Right lobe of liver (tissue), 6 donors: ENCODE measurements at regions not wholly inside any gene's neighbourhood (a gene's known extent, or its start where the extent isn't known, plus 50 kb on each side); places are given as distances from the start of the nearest gene placed in this dataset.

Experiments
- ATAC-seq, 4 donors: fragments of 200-7000 bp; cut with Tn5 transposase; one replicate each; pipeline ENCODE4 v1.9.1; 2020; ENCODE audit warnings: mild to moderate bottlenecking in 4 of 4, moderate library complexity in 4 of 4
- DNase-seq, 3 donors: peaks; one replicate each; pipeline ENCODE4 v3.0.0-alpha.2; 2020
- H3K27ac ChIP-seq, 3 donors: fragments of 200-600 bp; one replicate each; pipeline ENCODE4 v1.8.0; 2022
- H3K27me3 ChIP-seq, 2 donors: fragments of 200-600 bp; one replicate each; pipeline ENCODE4 v1.8.0; 2022
- H3K36me3 ChIP-seq, 4 donors: fragments of 200-600 bp; sonication (generic) in 1 of 4; one replicate each; pipeline versions ENCODE4 v1.5.1 to v1.8.0; 2017 to 2022; ENCODE audit warnings: control low read depth in 1 of 4
- H3K4me1 ChIP-seq, 4 donors: fragments of 200-600 bp; sonication (generic) in 1 of 4; one replicate each; pipeline versions ENCODE4 v1.5.1 to v1.8.0; 2017 to 2022; ENCODE audit warnings: control low read depth in 1 of 4
- H3K4me3 ChIP-seq, 3 donors: fragments of 200-600 bp; one replicate each; pipeline ENCODE4 v1.8.0; 2022
- H3K9me3 ChIP-seq, 4 donors: fragments of 200-600 bp; sonication (generic) in 1 of 4; one replicate each; pipeline versions ENCODE4 v1.5.1 to v1.8.0; 2017 to 2022; ENCODE audit warnings: control low read depth in 1 of 4
- CTCF ChIP-seq, 4 donors: fragments of 200-600 bp in 3 of 4; fragments of 450-650 bp in 1 of 4; IDR thresholded peaks; one replicate each; pipeline versions ENCODE4 v1.5.1 to v1.8.0; 2016 to 2022; ENCODE audit warnings: antibody characterized with exemption in 4 of 4, mild to moderate bottlenecking in 2 of 4
- POLR2A ChIP-seq: fragments of 450-650 bp; IDR thresholded peaks from one replicate; pipeline ENCODE4 v1.6.1; 2017; ENCODE audit warnings: antibody characterized with exemption, mild to moderate bottlenecking
- WGBS: methylation state at CpG from one replicate; pipeline ENCODE4 v1.1.6; 2018; ENCODE audit warnings: low coverage, low lambda C conversion rate; ENCODE audit not compliant: insufficient coverage; ENCODE audit errors: missing lambda C conversion rate; 5-methylcytosine and 5-hydroxymethylcytosine counted together
- intact Hi-C, 2 donors: fragments of 100-400 bp; cut with DNase I; formaldehyde crosslinking; loops; one replicate each; pipeline versions ENCODE4 v1.11.2 to v1.14.1; 2022
- donor health status: DM: no; HTN: yes; CAD: no.
- donor health status: DM: no; HTN: no; CAD: no.
- donor health status: DM: no; HTN: no; CAD: no.
- donor health status: DM: no; HTN: yes; CAD: no.
- donor health status: DM: no; HTN: yes; CAD: no.

DNA sequence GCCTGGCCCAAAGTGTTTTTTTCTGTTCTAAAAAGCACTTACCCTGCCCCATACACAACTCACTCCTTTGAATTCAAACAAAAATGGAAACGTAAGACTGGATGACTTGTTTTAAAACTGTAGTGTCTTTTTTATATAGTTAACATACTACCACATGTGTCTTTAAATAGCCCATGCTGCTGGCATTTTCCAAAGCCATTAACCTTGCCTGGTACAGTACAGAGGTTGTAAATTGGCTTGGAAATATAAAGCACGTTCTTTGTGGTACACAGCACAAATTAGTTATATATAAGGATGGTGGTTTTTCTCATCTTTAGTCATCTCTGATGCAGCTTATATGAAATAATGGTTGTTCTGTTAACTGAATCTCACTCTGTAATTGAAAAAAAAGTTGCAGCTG lies 519.7 kb upstream of the ZNF608 start:
- intact Hi-C loops, result no loop called here
- DNase-seq (no peak), ATAC-seq (no peak)
- no peak overlapping the region for H3K4me3 ChIP-seq
- TF ChIP-seq POLR2A, result no peak
- no peak for TF ChIP-seq CTCF (IDR thresholded peaks at IDR 0.05)
- H3K27ac ChIP-seq, result no peak overlapping the region
- WGBS, result 86% methylated on average over 2 of the region's 2 CpGs
- H3K9me3 ChIP-seq, result no peaks in the 10 kb centered on the region
- H3K27me3 ChIP-seq, result no peaks in the 10 kb centered on the region
- H3K4me1 ChIP-seq, result no peaks in the 10 kb centered on the region
- H3K36me3 ChIP-seq, result no peaks in the 10 kb centered on the region

- intact Hi-C loops, result no loop called here
- Histone ChIP-seq H3K4me3 (no peak overlapping the region), H3K36me3 (no peaks in the 10 kb centered on the region), H3K4me1 (no peaks in the 10 kb centered on the region), H3K9me3 (no peaks in the 10 kb centered on the region), H3K27ac (no peak overlapping the region), H3K27me3 (no peaks in the 10 kb centered on the region)
- ATAC-seq (no peak), DNase-seq (no peak)
- no peak for TF ChIP-seq CTCF (IDR thresholded peaks at IDR 0.05)
- no peak for TF ChIP-seq POLR2A
- WGBS, result 89% methylated on average over 3 of the region's 6 CpGs
Measured at GRCh38 chr5:125267636-125268248, 521.3 kb upstream of the ZNF608 start.

GRCh38 chr5:125269926-125270325 lies 523.5 kb upstream of the ZNF608 start:
- H3K27ac ChIP-seq, result no peak overlapping the region
- no peaks in the 10 kb centered on the region for H3K36me3 ChIP-seq
- no peak for ATAC-seq
- 57% methylated on average over 4 of the region's 4 CpGs for WGBS
- no peaks in the 10 kb centered on the region for H3K4me1 ChIP-seq
- no peaks in the 10 kb centered on the region for H3K9me3 ChIP-seq
- no peak overlapping the region for H3K4me3 ChIP-seq
- no peaks in the 10 kb centered on the region for H3K27me3 ChIP-seq
- intact Hi-C loops, result no loop called here
- no peak for DNase-seq
- no peak for TF ChIP-seq POLR2A
- no peak for TF ChIP-seq CTCF (IDR thresholded peaks at IDR 0.05)

- Histone ChIP-seq H3K4me3 (no peak overlapping the region), H3K4me1 (no peaks in the 10 kb centered on the region), H3K36me3 (no peaks in the 10 kb centered on the region), H3K27ac (no peak overlapping the region), H3K27me3 (no peaks in the 10 kb centered on the region), H3K9me3 (no peaks in the 10 kb centered on the region)
- intact Hi-C loops, result no loop called here
- WGBS, result 54% methylated on average over 4 of the region's 4 CpGs
- DNase-seq (no peak), ATAC-seq (no peak)
- no peak for TF ChIP-seq POLR2A
- TF ChIP-seq CTCF (IDR thresholded peaks at IDR 0.05), result no peak
Measured at GRCh38 chr5:125272357-125272756, 525.9 kb upstream of the ZNF608 start.

- ATAC-seq (no peak), DNase-seq (no peak)
- Histone ChIP-seq H3K4me3 (no peak overlapping the region), H3K27me3 (no peaks in the 10 kb centered on the region), H3K4me1 (no peaks in the 10 kb centered on the region), H3K36me3 (no peaks in the 10 kb centered on the region), H3K9me3 (no peaks in the 10 kb centered on the region), H3K27ac (no peak overlapping the region)
- WGBS, result 57% methylated on average over 1 of the region's 1 CpG
- TF ChIP-seq CTCF (IDR thresholded peaks at IDR 0.05), result no peak
- no peak for TF ChIP-seq POLR2A
- intact Hi-C loops, result no loop called here
Measured at GRCh38 chr5:125274211-125274610, 527.8 kb upstream of the ZNF608 start.
